IPS-NIHi7 (cell line): ENCODE measurements at regions not wholly inside any gene's neighbourhood (a gene's known extent, or its start where the extent isn't known, plus 50 kb on each side); places are given as distances from the start of the nearest gene placed in this dataset.
A peak's percentile ranks its signal among the peaks of the same experiment; 100 is the strongest.

Source experiments
- DNase-seq: peaks from one replicate; pipeline ENCODE4 v3.0.0; 2012; ENCODE audit warnings: mixed read lengths; ENCODE audit errors: extremely low spot score

DNA sequence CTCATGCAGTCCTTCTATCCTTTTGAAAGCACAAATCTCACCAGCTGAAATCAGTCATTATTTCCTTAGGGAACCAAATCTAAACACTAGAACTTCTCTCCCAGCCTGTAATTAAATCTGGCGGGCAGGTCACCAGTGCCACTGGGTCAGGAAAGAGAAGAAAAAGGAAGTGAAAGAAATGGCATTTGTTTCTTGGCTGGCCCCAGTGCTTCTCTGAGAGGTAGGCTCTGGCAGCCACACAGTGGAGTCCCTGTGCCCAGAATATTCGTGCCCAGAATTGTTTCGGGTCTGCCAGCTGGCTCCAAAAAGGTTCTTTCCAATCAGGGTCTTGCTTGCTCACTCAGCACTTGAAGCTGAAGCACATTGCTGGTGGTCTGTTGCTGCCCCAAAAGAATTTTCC, 133.9 kb upstream of the MTAP start:
- no peak for DNase-seq

DNA sequence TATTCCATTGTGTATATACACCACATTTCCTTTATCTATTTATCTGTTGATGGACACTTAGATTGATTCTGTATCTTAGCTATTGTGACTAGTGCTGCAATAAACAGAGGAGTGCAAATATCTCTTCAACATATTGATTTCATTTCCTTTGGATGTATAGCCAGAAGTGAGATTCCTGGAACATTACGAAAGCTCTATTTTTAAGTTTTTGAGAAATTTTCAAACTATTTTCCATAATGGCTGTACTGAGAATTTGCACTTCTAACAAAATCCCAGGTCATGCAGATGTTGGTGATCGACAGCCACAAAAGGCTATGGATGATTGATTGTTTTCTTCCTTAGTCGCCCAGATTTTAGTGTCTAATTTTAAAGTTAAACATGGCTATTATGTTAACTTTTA, 132.7 kb upstream of the MTAP start:
- no peak for DNase-seq

GRCh38 chr9:21670374-21670773, 132.1 kb upstream of the MTAP start:
- DNase-seq: no peak

DNA sequence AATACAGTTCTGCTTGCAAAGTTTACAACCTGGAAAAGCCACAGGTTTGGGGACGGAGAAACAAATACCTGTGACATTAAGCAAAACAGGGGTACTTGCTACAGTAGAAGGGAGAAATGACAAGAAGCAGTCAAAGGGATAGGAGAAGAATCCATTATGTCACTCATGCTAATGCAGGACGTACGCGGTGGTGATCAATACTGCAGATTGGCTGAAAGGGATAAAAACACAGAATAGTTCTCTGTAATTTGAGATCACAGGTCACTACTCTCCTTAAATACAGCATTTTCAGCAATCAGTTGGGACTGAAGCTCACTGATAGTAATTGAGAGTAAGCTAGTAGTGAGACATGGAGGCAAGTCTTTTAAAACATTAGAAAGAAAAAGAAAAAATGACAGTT, 130.3 kb upstream of the MTAP start:
- no peak for DNase-seq

DNA sequence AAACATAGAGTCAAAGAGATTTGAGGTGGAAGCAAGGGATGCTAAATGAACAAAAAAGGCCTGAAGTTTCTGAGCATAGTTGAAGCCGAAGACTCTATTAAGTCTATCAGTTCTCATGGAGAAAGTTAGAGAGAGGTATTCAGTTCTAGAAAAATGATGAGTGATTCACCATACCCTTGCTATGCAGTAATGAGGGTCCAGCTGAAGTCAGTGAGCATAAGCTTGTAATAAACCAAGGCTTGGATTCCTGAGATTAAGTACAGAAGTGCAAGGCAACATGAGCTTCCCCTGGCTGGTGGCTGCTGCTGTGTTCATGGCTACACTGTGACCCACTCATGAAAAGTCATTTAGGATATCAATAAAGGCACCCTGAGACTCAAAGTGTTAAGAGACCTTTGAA, 129.7 kb upstream of the MTAP start:
- DNase-seq: no peak

DNA sequence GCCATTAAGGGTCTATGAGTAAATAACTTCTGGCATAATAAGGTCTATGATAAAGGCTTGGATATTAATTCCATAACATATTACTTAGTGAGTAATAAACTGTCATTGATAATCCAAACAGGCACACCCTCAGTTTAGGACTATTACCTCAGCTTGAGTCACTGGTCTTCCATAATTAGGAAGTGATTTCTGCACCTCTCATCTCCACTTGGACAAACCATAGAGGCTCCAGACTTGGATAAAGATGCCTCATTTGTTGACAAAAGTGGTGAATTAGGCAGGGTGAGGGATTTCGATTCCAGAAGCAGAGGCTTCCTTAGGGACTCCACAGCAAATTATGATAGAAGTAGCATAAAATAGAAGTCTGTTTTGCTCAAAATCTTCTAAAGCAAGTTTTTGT, 127.5 kb upstream of the MTAP start:
- DNase-seq: no peak

DNA sequence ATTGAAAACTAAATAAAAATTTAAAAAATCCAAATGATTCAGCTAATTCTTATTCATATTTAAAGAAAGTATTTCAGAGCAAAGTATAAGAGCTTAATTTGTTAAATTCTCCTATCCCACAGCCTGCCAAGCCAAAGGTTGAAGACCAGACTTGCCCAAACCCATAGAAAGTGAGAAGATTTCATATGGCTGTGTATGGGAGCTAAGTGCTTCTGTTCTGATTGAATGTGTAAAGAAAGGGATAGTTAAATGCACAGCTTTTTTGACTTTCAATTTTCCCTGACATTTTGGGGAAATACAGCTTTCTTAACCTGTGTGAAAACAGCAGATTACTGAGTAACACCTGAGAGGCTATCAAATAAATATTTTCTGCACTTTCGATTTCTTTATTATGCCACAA, 125.0 kb upstream of the MTAP start:
- no peak for DNase-seq

DNA sequence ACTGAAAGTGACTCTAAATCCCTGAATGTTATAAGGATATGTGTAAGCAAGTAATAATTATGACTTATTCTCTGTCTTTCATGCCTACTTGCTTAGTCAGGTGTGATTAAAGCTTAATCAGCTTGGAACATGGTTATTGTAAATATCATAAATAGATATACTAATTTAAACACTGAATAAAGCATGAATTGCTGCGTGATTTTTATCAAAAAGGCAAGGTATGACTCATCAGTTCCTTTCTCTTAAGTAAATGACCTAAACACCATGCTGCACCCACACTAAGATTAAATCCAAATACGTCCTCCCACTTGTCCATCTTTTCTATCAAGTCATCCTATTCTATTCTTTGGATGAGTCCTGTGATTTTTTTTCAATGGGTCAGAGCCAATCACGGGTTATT, 124.6 kb upstream of the MTAP start:
- no peak for DNase-seq

DNA sequence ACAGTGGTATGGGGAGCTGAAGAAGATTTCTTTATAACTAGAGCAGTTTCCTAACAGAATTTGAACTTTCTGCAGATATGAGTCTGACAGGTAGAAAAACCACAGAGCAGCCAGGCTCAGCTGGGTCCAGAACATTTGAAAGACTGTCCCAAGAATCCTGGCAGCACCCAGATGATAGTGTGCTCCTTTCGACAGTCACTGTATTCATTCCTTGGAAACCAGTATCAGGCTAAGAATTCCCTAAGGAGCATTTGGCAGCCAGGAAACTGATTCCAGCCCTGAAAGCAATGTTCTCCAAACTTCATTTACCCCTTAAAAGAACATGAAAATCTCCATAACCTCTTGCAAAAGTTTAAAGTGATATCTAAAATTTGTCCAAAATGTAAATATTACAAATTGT, 123.0 kb upstream of the MTAP start:
- DNase-seq: no peak

DNA sequence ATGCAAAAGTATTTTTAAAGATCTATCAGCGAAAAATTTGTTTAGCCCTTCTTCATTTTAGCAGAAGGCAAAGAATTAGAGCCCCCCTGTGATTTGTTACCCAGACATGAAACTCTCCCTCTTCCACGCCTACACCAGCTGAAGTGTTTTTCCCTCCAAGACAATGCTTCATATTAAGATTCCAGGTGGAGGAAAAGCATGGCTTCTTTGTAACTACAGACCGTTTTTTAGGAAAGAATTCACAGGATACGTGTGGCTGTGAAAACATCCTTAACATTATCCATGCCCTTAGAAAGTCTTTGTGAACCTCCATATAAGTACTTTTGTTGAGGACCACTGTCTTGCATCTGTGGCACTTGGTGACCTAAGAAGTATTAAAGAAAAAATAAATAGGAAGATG, 121.8 kb upstream of the MTAP start:
- no peak for DNase-seq

GRCh38 chr9:21681641-21682040, 120.8 kb upstream of the MTAP start:
- no peak for DNase-seq

DNA sequence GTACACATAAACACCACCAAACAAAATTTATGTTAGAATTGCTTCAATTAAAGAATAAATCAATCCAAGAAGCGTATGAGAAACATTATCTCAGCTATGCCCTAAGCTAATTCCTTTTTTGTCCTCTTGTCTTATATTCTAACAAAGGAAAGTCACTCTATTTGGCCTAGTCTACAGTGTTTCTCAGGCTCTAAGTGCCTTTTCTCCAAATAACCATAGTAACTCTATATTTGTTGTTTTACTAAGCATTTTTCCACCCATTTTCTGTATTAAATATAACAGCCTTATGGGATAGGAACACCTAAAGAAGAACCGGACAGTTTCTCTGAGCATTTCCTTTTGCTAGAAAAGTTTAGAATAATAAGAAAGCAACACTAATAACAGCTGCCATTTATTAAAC, 120.1 kb upstream of the MTAP start:
- no peak for DNase-seq

DNA sequence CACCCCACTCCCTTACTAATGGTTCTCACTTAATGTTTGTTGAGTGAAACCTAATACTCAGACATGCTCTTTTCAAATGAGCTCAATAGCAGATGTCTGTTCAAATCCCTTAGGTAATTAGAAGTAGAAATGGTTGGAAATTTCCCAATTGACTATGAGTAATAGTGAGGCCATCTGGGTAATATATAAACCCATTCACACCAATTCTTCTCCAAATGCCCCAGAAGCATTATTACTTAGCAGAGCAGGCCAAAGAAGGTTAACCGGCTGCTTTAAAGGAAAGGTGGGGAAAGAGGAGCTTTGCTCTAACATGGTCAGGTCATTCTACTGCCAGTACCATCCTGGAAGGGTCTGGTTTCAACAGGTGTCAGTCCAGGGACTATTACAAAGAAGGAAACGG, 119.5 kb upstream of the MTAP start:
- no peak for DNase-seq

- no peak for DNase-seq
Measured at GRCh38 chr9:21683484-21684175, 118.8 kb upstream of the MTAP start.

- DNase-seq: no peak
Measured at GRCh38 chr9:21684231-21684630, 118.2 kb upstream of the MTAP start.

GRCh38 chr9:21684831-21685362, 117.5 kb upstream of the MTAP start:
- DNase-seq: peak; percentile 20

DNA sequence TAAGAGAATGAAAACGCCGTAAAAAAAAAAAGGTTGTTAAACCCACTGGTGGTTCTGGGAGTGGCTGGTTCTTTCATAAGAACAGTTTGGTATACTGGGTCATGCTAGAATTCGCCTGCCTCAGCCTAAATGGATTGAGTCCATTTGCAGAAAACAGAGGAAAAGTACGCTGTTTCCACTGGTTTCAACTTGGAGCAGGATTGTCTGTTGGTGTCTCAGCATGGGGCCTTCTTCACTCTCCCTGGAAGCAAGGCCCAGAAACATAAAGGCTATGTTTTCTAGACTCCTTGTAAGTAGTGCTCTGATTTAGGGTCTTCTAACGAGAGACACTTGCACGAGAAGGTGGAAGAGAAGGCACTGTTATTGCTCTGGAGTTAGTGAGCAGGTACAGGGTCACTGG, 116.9 kb upstream of the MTAP start:
- no peak for DNase-seq

- no peak for DNase-seq
Measured at GRCh38 chr9:21686738-21687137, 115.7 kb upstream of the MTAP start.

DNA sequence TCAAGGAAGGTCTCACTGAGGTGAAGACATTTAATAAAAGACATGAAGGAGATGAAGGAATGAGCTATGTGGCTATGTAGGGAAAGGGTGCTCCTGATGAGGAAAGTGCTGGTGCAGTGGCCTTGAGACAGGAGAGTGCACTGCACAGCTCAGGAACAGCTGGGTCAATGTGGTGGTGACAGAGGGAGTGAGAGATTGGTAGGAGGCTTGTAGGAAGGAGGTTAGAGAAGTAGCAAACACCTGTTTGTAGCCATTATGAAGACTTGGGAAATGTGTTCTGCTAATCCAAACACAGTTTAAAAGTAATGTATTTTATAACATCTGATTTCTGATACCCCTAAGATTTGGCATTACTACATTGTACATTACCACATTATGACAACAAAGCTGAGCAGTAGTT, 115.1 kb upstream of the MTAP start:
- DNase-seq: no peak

DNA sequence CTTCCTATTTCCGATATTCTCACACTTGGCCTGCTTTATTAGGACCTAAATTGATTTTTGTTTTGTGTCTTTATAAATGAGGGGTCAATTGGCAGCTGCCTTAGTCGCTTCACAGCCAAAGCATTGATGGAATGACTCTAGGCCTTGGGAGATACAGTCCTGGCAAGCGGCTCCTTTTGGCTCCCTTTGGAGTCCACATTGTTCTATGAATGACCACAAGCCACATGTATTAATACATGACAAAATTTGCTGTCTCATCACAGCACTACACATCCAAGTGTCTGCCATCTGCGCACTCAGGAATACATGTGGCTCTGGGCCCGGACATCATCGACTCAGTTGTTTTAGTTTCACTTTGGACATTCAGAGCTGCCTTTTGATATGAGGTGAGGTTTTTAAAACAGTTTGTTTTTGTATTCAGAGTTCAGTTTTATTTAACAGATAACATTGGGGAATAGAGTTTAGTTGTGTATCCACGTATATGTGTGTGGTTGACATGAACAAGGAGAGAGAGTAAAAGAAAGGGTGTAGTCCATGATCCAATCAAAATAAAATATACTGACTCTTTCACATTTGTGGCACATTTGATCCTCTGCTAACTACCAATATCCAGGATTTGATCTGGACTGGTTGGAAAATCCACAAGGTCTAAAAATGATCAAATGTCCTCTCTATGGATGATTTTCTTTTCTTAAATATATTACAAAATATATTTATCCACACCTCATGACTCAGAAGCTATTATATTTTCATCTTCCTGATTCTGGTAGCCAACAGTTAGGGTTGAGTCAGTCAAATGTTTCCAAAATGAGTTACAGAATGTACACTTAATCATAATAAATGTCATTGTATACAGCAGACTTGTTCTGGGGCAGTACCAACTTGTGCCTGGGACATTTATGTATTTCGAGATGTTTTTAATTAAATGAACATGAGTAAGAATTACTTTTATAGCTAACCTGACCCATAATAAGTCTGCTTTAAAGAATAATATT, 114.0 kb upstream of the MTAP start:
- DNase-seq: no peak

GRCh38 chr9:21689854-21690253, 112.6 kb upstream of the MTAP start:
- DNase-seq: no peak

DNA sequence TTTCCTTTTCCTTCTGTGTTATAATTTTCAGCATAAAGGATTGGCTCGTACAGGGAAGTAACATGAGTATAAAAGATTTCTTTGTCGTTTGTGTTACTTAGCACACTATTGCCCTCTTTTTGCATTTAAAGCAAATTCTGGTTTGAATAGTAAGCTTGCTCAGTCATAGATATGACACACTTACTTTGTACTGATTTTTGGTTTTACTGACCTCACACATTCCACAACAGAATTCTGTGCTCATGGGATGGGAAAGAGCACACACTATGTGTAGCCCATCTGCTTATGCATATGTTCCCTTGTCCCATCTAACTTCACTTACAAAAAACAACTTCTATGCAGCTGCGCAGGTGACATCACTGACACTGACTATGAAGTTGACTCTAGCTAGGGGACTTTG, 111.9 kb upstream of the MTAP start:
- no peak for DNase-seq

DNA sequence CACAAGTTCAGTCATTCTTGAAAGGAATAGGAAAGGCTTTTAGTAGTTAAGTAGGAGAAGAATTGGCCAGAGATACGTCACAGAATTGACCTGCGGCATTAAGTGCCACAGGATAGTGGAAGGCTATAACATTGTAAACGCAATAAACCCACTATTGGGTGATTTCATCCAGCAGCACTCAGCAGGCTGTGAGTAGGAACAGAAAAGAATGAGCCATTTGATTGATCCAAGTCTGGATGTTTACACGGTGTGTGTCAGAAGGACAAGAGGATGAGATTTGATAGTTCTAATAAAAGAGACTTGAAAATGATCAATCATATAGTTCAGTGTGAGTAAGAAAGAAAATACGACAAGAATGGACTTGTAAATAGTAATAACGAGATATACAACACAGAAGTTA, 110.0 kb upstream of the MTAP start:
- DNase-seq: no peak
